IPS-NIHi7 (cell line): ENCODE measurements at regions not wholly inside any gene's neighbourhood (a gene's known extent, or its start where the extent isn't known, plus 50 kb on each side); places are given as distances from the start of the nearest gene placed in this dataset.

Experiments used
- DNase-seq: peaks from one replicate; pipeline ENCODE4 v3.0.0; 2012; ENCODE audit warnings: mixed read lengths; ENCODE audit errors: extremely low spot score

- DNase-seq: no peak
Observed at GRCh38 chr5:92409134-92409533, 1026.0 kb upstream of the ARRDC3 start.

GRCh38 chr5:92402956-92403702 is 1020.0 kb upstream of the ARRDC3 start:
- DNase-seq: no peak

- no peak for DNase-seq
Observed at GRCh38 chr5:92402045-92402444, 1018.9 kb upstream of the ARRDC3 start.

- peak; percentile 9 for DNase-seq
Observed at GRCh38 chr5:92401492-92401891, 1018.4 kb upstream of the ARRDC3 start.

- DNase-seq: no peak
Observed at GRCh38 chr5:92394936-92395335, 1011.8 kb upstream of the ARRDC3 start.

- no peak for DNase-seq
Observed at GRCh38 chr5:92390657-92391056, 1007.5 kb upstream of the ARRDC3 start.

- DNase-seq: no peak
Observed at GRCh38 chr5:92380069-92380770, 997.1 kb upstream of the ARRDC3 start.

- peak; percentile 36 for DNase-seq
Observed at GRCh38 chr5:92378966-92379611, 996.0 kb upstream of the ARRDC3 start.

GRCh38 chr5:92374859-92375258 is 991.7 kb upstream of the ARRDC3 start:
- no peak for DNase-seq

- no peak for DNase-seq
Observed at GRCh38 chr5:92372766-92373165, 989.6 kb upstream of the ARRDC3 start.

- DNase-seq: no peak
Observed at GRCh38 chr5:92371889-92372235, 988.7 kb upstream of the ARRDC3 start.

- DNase-seq: no peak
Observed at GRCh38 chr5:92371171-92371888, 988.2 kb upstream of the ARRDC3 start.

GRCh38 chr5:92370032-92370431 is 986.9 kb upstream of the ARRDC3 start:
- DNase-seq: no peak

GRCh38 chr5:92369587-92369986 is 986.5 kb upstream of the ARRDC3 start:
- no peak for DNase-seq

GRCh38 chr5:92364986-92365550 is 982.0 kb upstream of the ARRDC3 start:
- DNase-seq: no peak

GRCh38 chr5:92353107-92354030 is 970.3 kb upstream of the ARRDC3 start:
- DNase-seq: no peak

GRCh38 chr5:92337772-92338234 is 954.7 kb upstream of the ARRDC3 start:
- DNase-seq: no peak

GRCh38 chr5:92332039-92332438 is 948.9 kb upstream of the ARRDC3 start:
- DNase-seq: no peak

GRCh38 chr5:92330365-92330764 is 947.2 kb upstream of the ARRDC3 start:
- no peak for DNase-seq

- no peak for DNase-seq
Observed at GRCh38 chr5:92329759-92330158, 946.6 kb upstream of the ARRDC3 start.
